ENCODE measurements at regions not wholly inside any gene's neighbourhood (a gene's known extent, or its start where the extent isn't known, plus 50 kb on each side); places are given as distances from the start of the nearest gene placed in this dataset.

DNA sequence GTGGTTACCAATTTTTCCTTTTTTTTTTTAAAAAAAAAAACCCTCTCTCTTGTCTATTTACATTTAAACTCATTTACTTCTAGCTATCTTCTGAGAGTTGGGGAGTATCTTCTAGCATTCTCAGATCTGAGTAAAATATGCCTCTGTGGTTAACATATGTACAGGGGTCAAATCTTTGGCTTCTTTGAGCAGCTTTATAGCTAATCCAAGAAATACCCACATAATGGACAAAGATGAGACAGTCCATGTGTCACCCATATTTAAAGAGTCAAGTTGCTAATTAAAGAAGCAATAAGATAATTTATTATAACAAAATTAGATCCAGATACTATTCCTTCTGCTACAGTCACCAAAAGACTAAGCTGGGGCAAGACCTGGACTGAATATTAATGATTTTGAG lies 139.0 kb upstream of the HNRNPA3 start:
- TF ChIP-seq CTCF (IDR thresholded peaks at IDR 0.05; ENCODE audit: poor library complexity) (no peak), EZH2 (IDR thresholded peaks at IDR 0.05; ENCODE audit: borderline replicate concordance) (no peak)
